GM23338 (cell line): ENCODE measurements at regions not wholly inside any gene's neighbourhood (a gene's known extent, or its start where the extent isn't known, plus 50 kb on each side); places are given as distances from the start of the nearest gene placed in this dataset.

Experiments
- ATAC-seq: fragments of 200-7000 bp; cut with Tn5 transposase; 3 replicates; pipeline ENCODE4 v1.9.1; 2020
- DNase-seq: peaks from one replicate; pipeline ENCODE4 v3.0.0-alpha.2; 2015; ENCODE audit warnings: low spot score
- H2AFZ ChIP-seq: fragments of 200-600 bp; sonication (generic); 2 replicates; pipeline ENCODE4 v1.8.0; 2016; ENCODE audit warnings: antibody characterized with exemption, mild to moderate bottlenecking, moderate library complexity
- H3F3A ChIP-seq: fragments of 200-600 bp; sonication (generic); replicated peaks from 2 replicates; pipeline ENCODE4 v1.8.0; 2017; ENCODE audit warnings: antibody characterized with exemption, mixed run types, low read depth
- H3K27ac ChIP-seq: fragments of 200-600 bp; sonication (generic); 2 replicates; pipeline ENCODE4 v1.6.1; 2016; ENCODE audit warnings: low read depth
- H3K27me3 ChIP-seq: fragments of 200-600 bp; sonication (generic); 2 replicates; pipeline ENCODE4 v1.8.0; 2016; ENCODE audit warnings: mild to moderate bottlenecking, mixed run types, moderate library complexity; ENCODE audit not compliant: insufficient read depth
- H3K36me3 ChIP-seq: fragments of 200-600 bp; sonication (generic); 2 replicates; pipeline ENCODE4 v1.8.0; 2016; ENCODE audit warnings: mild to moderate bottlenecking; ENCODE audit not compliant: insufficient read depth
- H3K4me1 ChIP-seq: fragments of 200-600 bp; sonication (generic); 2 replicates; pipeline ENCODE4 v1.8.0; 2016; ENCODE audit warnings: mild to moderate bottlenecking, moderate library complexity; ENCODE audit not compliant: insufficient read depth
- H3K4me2 ChIP-seq: fragments of 200-600 bp; sonication (generic); 2 replicates; pipeline ENCODE4 v1.7.1; 2017; ENCODE audit warnings: mixed run types
- H3K4me3 ChIP-seq: fragments of 200-600 bp; sonication (generic); 2 replicates; pipeline ENCODE4 v1.6.1; 2016; ENCODE audit warnings: mixed run types
- H3K79me2 ChIP-seq: fragments of 200-600 bp; sonication (generic); replicated peaks from 2 replicates; pipeline ENCODE4 v1.8.0; 2017; ENCODE audit warnings: mild to moderate bottlenecking; ENCODE audit not compliant: insufficient read depth
- H3K9me2 ChIP-seq: fragments of 200-600 bp; sonication (generic); 2 replicates; pipeline ENCODE4 v1.8.0; 2017; ENCODE audit not compliant: insufficient read depth
- H4K20me1 ChIP-seq: fragments of 200-600 bp; sonication (generic); replicated peaks from 2 replicates; pipeline ENCODE4 v1.8.0; 2017; ENCODE audit warnings: mild to moderate bottlenecking; ENCODE audit not compliant: insufficient read depth
- H3K27ac Mint-ChIP-seq: 2 replicates; pipeline ENCODE4 v1.8.0; 2020; ENCODE audit warnings: inconsistent platforms, mild to moderate bottlenecking, moderate library complexity, mixed read lengths
- H3K27me3 Mint-ChIP-seq: 3 replicates; pipeline ENCODE4 v1.8.0; 2022; ENCODE audit warnings: low read depth, mild to moderate bottlenecking, moderate library complexity, mixed read lengths, inconsistent platforms; ENCODE audit not compliant: insufficient read depth, poor library complexity
- H3K36me3 Mint-ChIP-seq: 3 replicates; pipeline ENCODE4 v1.8.0; 2021; ENCODE audit warnings: low read depth, mild to moderate bottlenecking, inconsistent platforms, moderate library complexity, mixed read lengths
- H3K4me1 Mint-ChIP-seq: 3 replicates; pipeline ENCODE4 v1.8.0; 2020; ENCODE audit warnings: mild to moderate bottlenecking, inconsistent platforms, mixed read lengths
- H3K4me3 Mint-ChIP-seq: 3 replicates; pipeline ENCODE4 v1.8.0; 2021; ENCODE audit warnings: moderate library complexity, mild to moderate bottlenecking, inconsistent platforms, mixed read lengths
- H3K9me3 Mint-ChIP-seq: 3 replicates; pipeline ENCODE4 v1.8.0; 2020; ENCODE audit warnings: moderate library complexity, mild to moderate bottlenecking, inconsistent platforms, mixed read lengths
- CREB1 ChIP-seq: fragments of 250-450 bp; sonication (Bioruptor Pico); IDR thresholded peaks from 2 replicates; pipeline ENCODE4 v1.5.0; 2020; ENCODE audit warnings: low read depth, mild to moderate bottlenecking, moderate library complexity
- ETS1 ChIP-seq: IDR thresholded peaks from 2 replicates; pipeline ENCODE4 v1.6.1; 2016; ENCODE audit warnings: antibody characterized with exemption
- EZH2 ChIP-seq: fragments of 200-600 bp; sonication (generic); IDR thresholded peaks from one replicate; pipeline ENCODE4 v1.8.0; 2017; ENCODE audit warnings: antibody characterized with exemption, mild to moderate bottlenecking, low read depth; ENCODE audit not compliant: unreplicated experiment
- EZH2phosphoT487 ChIP-seq: fragments of 200-600 bp; sonication (generic); IDR thresholded peaks from one replicate; pipeline ENCODE4 v1.8.1; 2018; ENCODE audit warnings: antibody characterized with exemption; ENCODE audit not compliant: unreplicated experiment
- JUNB ChIP-seq: IDR thresholded peaks from one replicate; pipeline ENCODE4 v1.6.1; 2016; ENCODE audit warnings: antibody characterized with exemption; ENCODE audit not compliant: unreplicated experiment
- NANOG ChIP-seq: IDR thresholded peaks from 2 replicates; pipeline ENCODE4 v1.6.1; 2016; ENCODE audit warnings: antibody characterized with exemption, borderline replicate concordance
- POLR2AphosphoS5 ChIP-seq: IDR thresholded peaks from 2 replicates; pipeline ENCODE4 v1.6.1; 2016; ENCODE audit warnings: antibody characterized with exemption, low read depth
- REST ChIP-seq: IDR thresholded peaks from one replicate; pipeline ENCODE4 v1.6.1; 2018; ENCODE audit warnings: antibody characterized with exemption; ENCODE audit not compliant: unreplicated experiment
- STAT1 ChIP-seq: IDR thresholded peaks from one replicate; pipeline ENCODE4 v1.6.1; 2016; ENCODE audit warnings: antibody characterized with exemption; ENCODE audit not compliant: unreplicated experiment
- ZNF114 ChIP-seq: fragments of 250-450 bp; sonication (Bioruptor Pico); IDR thresholded peaks from 2 replicates; pipeline ENCODE4 v1.5.0; 2020; ENCODE audit warnings: mild to moderate bottlenecking, moderate library complexity
- ZNF331 ChIP-seq: fragments of 250-450 bp; sonication (Bioruptor Pico); IDR thresholded peaks from 2 replicates; pipeline ENCODE4 v1.5.0; 2020; ENCODE audit warnings: low read depth, mild to moderate bottlenecking, moderate library complexity
- TF ChIP-seq, protein P1 (sequence below), 2 experiments: fragments of 200-600 bp in 1 of 2; sonication (generic) in 1 of 2; conservative IDR thresholded peaks; 2 replicates each; pipeline versions ENCODE4 v1.5.1 to v1.6.1; 2016 to 2017; ENCODE audit warnings: antibody characterized with exemption in 2 of 2, low read depth in 2 of 2, mild to moderate bottlenecking in 2 of 2, moderate library complexity in 1 of 2
- TF ChIP-seq, protein P2 (sequence below): fragments of 250-450 bp; sonication (Bioruptor Pico); IDR thresholded peaks from 2 replicates; pipeline ENCODE4 v1.5.0; 2020; ENCODE audit warnings: mild to moderate bottlenecking, moderate library complexity

GRCh38 chr14:58979325-58979724, 209.1 kb upstream of the DAAM1 start:
- Histone ChIP-seq H3K36me3 (no peaks in the 10 kb centered on the region), H3K4me2 (no peak overlapping the region), H3K27me3 (no peaks in the 10 kb centered on the region), H3K79me2 (no peaks in the 10 kb centered on the region), H3K27ac (no peak overlapping the region), H3K4me3 (no peak overlapping the region), H3F3A (no peaks in the 10 kb centered on the region), H3K9me2 (no peaks in the 10 kb centered on the region; the same call in 1 of the 2 replicates), H3K4me1 (no peaks in the 10 kb centered on the region), H2AFZ (no peak overlapping the region), H4K20me1 (no peaks in the 10 kb centered on the region)
- no peak for TF ChIP-seq EZH2phosphoT487
- no peak for TF ChIP-seq POLR2AphosphoS5
- TF ChIP-seq, protein P1, sequence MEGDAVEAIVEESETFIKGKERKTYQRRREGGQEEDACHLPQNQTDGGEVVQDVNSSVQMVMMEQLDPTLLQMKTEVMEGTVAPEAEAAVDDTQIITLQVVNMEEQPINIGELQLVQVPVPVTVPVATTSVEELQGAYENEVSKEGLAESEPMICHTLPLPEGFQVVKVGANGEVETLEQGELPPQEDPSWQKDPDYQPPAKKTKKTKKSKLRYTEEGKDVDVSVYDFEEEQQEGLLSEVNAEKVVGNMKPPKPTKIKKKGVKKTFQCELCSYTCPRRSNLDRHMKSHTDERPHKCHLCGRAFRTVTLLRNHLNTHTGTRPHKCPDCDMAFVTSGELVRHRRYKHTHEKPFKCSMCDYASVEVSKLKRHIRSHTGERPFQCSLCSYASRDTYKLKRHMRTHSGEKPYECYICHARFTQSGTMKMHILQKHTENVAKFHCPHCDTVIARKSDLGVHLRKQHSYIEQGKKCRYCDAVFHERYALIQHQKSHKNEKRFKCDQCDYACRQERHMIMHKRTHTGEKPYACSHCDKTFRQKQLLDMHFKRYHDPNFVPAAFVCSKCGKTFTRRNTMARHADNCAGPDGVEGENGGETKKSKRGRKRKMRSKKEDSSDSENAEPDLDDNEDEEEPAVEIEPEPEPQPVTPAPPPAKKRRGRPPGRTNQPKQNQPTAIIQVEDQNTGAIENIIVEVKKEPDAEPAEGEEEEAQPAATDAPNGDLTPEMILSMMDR (conservative IDR thresholded peaks at IDR 0.05; ENCODE audit: low read depth in 2 of 2), result no peak
- TF ChIP-seq REST, result no peak
- no peak for TF ChIP-seq STAT1
- TF ChIP-seq CREB1 (CRISPR knock-in tag), result no peak
- TF ChIP-seq EZH2, result no peak
- no peak for TF ChIP-seq NANOG
- no peak for TF ChIP-seq JUNB
- no peak for TF ChIP-seq ZNF114 (CRISPR knock-in tag)
- no peak for TF ChIP-seq ZNF331
- TF ChIP-seq, protein P2, sequence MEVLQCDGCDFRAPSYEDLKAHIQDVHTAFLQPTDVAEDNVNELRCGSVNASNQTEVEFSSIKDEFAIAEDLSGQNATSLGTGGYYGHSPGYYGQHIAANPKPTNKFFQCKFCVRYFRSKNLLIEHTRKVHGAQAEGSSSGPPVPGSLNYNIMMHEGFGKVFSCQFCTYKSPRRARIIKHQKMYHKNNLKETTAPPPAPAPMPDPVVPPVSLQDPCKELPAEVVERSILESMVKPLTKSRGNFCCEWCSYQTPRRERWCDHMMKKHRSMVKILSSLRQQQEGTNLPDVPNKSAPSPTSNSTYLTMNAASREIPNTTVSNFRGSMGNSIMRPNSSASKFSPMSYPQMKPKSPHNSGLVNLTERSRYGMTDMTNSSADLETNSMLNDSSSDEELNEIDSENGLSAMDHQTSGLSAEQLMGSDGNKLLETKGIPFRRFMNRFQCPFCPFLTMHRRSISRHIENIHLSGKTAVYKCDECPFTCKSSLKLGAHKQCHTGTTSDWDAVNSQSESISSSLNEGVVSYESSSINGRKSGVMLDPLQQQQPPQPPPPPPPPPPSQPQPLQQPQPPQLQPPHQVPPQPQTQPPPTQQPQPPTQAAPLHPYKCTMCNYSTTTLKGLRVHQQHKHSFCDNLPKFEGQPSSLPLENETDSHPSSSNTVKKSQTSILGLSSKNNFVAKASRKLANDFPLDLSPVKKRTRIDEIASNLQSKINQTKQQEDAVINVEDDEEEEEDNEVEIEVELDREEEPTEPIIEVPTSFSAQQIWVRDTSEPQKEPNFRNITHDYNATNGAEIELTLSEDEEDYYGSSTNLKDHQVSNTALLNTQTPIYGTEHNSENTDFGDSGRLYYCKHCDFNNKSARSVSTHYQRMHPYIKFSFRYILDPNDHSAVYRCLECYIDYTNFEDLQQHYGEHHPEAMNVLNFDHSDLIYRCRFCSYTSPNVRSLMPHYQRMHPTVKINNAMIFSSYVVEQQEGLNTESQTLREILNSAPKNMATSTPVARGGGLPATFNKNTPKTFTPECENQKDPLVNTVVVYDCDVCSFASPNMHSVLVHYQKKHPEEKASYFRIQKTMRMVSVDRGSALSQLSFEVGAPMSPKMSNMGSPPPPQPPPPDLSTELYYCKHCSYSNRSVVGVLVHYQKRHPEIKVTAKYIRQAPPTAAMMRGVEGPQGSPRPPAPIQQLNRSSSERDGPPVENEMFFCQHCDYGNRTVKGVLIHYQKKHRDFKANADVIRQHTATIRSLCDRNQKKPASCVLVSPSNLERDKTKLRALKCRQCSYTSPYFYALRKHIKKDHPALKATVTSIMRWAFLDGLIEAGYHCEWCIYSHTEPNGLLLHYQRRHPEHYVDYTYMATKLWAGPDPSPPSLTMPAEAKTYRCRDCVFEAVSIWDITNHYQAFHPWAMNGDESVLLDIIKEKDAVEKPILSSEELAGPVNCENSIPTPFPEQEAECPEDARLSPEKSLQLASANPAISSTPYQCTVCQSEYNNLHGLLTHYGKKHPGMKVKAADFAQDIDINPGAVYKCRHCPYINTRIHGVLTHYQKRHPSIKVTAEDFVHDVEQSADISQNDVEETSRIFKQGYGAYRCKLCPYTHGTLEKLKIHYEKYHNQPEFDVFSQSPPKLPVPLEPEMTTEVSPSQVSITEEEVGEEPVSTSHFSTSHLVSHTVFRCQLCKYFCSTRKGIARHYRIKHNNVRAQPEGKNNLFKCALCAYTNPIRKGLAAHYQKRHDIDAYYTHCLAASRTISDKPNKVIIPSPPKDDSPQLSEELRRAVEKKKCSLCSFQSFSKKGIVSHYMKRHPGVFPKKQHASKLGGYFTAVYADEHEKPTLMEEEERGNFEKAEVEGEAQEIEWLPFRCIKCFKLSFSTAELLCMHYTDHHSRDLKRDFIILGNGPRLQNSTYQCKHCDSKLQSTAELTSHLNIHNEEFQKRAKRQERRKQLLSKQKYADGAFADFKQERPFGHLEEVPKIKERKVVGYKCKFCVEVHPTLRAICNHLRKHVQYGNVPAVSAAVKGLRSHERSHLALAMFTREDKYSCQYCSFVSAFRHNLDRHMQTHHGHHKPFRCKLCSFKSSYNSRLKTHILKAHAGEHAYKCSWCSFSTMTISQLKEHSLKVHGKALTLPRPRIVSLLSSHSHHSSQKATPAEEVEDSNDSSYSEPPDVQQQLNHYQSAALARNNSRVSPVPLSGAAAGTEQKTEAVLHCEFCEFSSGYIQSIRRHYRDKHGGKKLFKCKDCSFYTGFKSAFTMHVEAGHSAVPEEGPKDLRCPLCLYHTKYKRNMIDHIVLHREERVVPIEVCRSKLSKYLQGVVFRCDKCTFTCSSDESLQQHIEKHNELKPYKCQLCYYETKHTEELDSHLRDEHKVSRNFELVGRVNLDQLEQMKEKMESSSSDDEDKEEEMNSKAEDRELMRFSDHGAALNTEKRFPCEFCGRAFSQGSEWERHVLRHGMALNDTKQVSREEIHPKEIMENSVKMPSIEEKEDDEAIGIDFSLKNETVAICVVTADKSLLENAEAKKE (CRISPR knock-in tag), result no peak
- no peak for TF ChIP-seq ETS1
- Mint-ChIP-seq H3K4me1 (peaks cover 3% of the 10 kb centered on the region; the same call in 2 of the 3 replicates), H3K36me3 (no peaks in the 10 kb centered on the region), H3K9me3 (no peaks in the 10 kb centered on the region), H3K27ac (no peak overlapping the region), H3K27me3 (no peaks in the 10 kb centered on the region), H3K4me3 (no peak overlapping the region)
- ATAC-seq (no peak; the same call in 2 of the 3 replicates), DNase-seq (no peak)
